Tongue (tissue), 1 donor: ENCODE measurements at regions not wholly inside any gene's neighbourhood (a gene's known extent, or its start where the extent isn't known, plus 50 kb on each side); places are given as distances from the start of the nearest gene placed in this dataset.

Experiments
- DNase-seq: peaks from one replicate; pipeline ENCODE4 v3.0.0-alpha.2; 2015

DNA sequence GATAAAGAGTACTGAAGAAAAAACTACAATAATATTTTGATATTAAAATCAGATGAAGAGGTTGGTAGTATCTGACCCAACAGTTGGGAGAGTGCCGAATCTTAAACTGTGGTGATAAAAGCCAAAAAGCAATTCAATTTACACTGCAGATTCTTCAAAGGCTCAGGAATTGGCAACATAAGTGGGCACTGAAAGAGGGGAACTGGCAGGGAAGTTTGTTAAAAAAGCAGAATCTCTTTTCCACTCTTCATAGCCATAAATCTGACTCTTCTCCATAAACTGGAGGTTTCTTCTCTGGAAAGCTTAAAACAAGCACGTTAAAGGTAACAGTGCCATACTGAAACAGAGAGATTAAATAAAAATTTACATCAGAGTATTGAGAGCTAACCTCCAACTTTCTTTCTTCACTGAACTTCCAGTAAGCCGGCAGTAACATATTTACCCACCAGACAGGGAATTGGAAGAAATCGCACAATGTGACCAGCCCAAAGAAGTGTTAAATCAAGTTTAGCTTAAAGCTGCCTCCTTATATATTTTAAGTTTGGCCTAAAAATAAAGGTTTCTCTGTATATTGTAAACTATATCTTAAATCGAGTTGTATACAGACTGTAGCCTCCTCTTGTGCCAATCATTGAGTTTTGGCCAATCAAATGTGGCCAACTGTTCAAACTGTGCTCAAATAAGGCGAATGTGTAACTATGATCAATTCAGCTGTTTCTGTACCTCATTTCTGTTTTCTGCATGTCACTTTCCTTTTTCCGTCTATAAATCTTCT, 358.3 kb downstream of the NXPE2 start:
- DNase-seq = no peak

DNA sequence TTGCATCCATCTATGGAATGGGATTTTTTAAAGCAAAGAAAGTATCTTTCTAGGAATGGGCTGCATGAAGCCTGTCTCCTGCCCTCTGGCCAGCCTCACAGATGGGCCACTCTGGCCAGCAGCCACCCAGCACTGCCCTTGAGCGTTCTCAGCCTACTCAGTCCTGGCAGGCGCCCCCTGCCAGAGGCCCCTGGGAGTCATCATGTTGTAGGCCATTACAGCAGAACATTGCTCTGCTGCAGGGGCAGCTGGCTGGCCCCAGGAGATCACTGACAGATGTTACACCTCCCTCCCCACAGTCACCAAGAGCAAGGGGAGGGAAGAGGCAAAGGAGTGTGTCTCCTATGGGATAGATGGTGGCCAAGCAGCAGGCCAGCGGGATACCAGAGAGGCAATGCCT, 363.7 kb downstream of the NXPE2 start:
- no peak for DNase-seq

DNA sequence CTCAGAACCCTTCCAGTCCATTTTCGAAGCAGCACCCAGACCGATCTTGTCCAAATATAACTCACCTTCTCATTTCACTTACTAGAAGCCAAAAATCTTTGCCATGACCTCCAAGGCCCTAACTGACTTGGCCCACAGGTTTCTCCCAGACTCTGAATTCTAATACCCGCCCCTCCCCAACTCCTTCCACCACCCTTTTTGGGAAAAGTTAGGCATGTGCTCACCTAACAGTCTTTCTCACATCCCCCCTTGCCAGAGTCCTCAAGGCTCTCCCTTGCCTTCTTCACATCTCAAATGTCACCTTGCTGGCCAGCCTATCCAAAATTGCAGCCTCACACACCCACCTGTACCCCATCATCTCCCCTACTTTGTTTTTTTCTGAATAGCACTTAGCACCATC, 369.3 kb downstream of the NXPE2 start:
- no peak for DNase-seq

DNA sequence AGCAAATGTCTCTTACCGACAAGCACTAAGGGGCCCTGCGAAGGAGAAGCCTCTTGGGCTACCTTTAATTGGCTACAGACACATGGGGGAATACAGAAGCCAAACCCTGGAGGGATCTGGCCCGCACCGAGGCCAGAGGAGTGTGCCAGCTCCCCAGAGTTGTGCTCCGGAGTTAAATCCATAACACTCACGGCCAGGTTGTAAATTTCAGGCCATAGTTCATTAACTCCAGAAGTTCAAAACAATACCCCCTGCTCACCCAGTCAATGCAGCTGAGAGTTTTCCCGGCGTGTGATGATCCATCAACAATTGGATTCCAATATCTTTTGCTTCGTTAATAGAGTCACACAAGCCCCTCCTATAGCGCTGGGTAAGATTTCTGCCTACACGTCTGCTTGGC, 371.5 kb downstream of the NXPE2 start:
- DNase-seq = no peak

DNA sequence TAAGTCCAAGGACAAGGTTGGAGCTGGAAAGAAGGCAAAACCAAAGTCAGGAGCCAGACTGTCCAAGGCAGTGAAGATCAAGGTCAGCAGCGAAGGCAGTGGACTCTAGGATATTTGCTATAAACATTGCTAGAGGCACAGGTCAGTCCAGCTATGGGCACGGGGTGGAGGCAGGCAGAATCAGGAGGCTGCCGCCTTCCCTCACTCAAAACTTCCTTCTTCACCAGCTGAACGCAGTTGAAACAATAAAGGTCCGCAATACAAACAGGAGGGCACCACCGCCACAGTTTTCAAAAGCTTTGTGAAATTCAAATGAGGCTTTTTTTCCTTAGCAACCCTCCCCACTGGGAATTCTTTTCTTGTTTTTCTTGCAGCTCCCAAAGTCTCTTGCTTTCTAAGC, 372.4 kb downstream of the NXPE2 start:
- no peak for DNase-seq

DNA sequence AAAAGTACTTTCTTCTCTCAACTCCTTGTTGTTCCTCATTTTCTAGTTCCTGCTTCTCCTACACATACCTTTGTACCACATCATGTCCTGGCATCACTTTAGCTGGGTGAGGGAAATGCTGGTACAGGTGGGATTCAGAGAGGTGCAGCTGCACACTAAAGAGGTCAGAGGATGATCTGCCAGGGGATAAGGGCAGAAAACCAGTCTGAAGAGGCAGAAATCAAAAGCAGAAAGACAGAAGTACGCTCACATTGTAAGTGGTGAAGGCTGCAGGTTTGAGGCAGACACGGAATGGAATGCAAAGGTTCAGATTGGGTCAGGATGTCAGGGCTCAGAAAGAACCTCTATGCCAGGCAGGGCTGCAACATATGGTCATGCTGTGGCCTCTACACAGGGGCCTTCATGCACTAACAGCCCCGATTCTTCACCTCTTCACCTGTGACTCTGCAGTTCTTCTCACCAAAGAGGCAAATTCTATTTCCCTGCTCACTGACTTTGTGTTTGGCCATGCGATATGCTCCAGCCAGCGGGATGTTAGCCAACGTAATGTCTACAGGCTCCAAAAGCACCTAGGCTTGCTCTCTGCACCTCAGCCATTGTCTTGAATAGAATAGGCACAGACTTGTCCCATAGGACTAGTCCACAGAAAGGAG, 373.7 kb downstream of the NXPE2 start:
- no peak for DNase-seq

DNA sequence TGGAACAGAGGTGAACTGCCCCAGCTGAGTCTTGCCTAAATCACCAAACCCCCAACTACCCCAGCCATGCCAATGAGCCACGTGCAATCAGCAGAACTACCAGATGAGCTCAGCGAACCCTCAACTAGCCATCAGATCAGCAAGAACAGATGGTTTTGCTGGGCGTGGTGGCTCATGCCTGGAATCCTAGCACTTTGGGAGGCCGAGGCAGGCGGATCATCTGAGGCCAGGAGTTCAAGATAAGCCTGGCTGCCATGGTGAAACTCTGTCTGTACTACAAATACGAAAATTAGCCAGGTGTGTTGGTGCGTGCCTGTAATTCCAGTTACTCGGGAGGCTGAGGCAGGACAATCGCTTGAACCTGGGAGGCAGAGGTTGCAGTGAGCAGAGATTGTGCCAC, 374.3 kb downstream of the NXPE2 start:
- DNase-seq = no peak

DNA sequence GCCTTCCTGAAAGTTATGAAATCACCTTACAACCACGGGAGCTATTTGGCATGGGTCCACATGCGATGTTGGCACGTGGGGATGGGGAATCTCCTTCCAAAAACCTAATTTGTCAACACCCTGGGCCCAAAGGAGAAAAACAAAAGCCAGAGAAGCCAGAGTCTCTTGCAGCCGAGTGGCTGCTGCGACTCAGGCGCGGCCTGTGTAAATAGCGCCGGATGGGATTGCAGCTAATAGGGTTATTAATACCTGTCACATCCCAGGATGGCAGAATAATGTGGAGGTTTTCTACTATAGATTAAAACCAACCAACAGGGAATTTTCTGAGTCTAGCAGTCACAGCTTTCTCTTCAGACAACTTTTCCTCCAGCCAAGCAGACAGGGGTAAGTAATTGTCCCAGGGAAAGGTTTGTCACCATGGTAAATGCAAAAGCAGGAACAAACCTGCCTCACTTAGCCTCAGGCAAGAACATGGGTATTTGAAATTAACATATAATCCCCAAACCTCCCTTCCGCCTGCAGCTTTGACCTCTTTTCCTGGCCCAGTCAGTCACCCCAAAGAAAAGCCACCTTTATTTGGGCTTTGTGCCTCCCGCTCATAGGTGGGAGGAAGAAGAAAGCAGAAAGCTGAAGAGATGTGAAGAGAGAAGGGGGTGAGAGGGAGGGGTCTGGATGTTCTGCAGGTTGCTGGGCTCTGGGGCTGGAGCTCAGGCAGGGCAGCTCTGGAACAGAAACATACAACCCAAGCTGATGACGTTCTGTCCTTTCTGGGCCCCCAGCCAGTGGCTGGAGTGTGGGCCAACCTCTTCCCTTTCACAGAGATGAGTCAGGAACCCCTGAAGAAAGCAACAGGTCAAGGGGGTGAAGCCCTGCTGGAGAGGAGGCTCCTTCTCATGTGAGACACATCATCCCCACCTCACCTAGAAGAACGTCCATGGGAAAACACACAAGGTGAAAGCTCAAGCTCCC, 376.5 kb downstream of the NXPE2 start:
- DNase-seq = no peak

DNA sequence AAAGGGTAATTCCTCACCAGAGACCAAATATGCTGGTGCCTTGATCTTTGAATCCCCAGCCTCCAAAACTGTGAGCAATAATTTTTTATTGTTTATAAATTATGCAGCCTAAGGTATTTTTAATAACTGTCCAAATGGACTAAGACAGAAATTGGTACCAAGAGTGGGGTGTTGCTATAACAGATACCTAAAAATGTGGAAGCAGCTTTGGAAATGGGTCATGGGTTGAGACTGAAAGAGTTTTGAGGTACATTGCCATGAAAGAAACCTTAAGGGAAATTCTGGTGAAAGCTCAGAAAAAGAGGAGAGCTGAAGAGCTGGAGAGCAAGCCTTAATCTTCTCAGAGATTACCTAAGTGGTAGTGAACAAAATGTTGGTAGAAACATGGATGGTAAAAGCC, 378.2 kb downstream of the NXPE2 start:
- DNase-seq = no peak

DNA sequence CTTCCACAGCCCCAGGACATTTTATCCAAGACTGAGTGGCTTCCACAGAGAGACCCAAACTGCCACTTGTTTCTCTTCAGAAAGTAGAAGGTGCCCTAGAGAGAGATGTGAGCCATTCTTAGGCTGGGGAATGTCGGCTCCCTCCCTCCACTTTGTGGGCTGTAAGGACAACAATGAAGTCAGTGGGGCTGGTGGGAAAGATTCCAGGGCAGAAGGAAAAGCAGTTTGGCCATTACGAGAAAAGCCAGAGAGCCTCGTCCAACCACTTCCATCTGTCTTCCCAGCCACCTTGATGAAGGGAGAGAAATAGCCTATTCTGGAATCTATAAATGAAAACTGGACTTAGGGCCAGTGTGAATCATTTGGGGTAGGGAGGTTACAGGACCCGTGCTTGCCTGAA, 382.5 kb downstream of the NXPE2 start:
- no peak for DNase-seq

DNA sequence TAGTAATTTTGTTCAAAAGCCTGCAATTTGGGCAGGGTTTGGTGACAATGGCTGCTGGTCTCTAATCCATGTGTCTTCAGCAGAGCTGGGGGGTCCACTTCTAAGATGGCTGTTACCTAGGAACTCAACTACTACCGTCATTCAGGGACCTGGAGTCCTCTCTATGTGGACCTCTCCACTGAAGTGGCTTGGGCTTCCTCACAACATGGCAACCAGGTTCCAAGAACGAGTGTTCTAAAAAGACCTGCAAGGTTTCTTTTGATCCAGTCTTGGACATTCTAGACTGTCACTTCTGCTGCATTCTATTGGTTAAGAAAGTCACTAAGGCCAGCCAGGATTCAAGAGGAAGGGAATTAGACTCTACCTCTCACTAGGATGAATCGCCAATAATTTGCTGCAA, 387.0 kb downstream of the NXPE2 start:
- no peak for DNase-seq

DNA sequence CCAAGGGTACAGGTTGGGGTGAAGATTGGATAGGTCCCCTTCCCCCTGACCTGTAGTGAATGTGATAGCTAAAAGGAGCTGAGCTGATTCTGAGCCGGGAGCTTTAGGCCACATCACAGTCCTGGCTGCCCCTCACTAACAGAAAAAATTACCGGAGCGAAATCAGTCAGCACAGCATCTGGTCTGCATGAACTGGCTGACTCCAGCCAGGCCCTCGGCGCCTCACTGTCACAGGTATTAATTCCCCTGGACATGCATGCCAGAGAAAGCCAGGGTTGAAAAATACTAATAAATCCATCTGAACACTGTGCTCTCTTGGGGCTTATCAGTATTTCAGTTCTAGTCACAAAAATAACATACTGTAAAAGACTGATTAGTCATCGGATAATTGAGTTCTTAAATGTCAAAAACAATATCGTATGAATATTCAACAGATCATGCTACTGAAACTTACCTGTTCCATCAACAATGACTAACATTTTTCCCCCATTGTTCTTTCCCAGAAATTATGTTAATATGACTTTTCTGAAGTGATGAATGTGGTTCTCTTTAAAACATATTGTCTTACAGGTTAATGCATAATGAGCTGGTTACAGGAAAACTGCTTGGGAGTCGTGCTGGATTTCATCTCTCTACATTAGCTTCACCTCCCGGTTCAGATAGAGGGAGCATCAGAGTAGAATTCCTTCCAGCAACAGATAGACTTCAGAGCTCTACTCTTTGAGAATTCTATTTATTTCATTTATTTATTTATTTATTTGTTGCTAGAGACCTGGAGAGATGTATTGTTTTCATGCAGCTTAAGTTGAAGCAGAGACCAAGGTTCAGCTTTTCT, 387.7 kb downstream of the NXPE2 start:
- no peak for DNase-seq

DNA sequence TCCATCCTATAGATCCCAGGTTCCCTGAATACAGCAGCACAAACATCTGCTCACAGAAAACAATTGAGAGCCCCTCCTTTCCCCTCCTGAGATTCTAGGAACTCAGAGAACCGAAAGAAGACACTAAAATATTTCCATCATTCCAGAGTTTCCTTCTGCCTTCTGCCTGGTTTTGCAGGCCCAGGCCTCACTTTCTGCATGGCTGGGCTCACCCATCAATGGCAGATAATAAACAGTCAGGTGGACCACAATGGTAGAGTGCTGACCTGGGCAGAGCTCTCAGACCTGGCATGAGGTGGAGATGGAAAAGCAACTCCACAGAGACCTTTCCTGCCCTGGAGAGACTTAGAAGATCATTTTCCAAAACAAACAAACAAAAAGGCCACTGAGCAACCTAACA, 389.1 kb downstream of the NXPE2 start:
- no peak for DNase-seq

DNA sequence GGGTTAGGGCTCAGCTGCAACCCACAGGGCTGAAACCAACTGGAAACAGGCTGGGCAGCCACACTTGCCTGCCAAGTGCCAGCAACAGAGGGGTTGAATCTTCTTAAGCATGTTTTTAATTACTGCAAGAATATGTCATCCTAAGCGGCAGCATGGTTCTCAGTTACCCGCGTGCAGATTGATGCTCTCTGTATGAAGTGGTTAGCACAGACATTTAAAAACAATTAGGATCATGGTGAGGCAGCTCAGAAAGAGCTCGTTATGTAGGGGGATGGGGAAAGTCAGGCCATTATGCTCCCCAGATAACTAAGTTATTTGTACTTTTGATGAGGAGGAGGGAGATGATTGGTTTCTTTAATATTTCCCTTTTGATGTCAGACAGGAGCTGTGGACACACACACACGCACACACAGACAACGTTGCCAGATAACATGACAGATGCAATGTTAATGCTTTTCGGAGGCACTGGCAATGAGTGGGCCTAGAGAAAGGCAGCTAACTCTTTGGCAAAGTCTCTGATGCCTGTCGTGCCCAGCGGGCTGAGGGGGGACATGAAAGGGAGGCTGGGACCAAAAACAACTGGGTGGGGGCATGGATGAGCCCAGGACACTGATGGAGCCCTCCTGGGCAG, 389.7 kb downstream of the NXPE2 start:
- DNase-seq = peak; percentile 13

DNA sequence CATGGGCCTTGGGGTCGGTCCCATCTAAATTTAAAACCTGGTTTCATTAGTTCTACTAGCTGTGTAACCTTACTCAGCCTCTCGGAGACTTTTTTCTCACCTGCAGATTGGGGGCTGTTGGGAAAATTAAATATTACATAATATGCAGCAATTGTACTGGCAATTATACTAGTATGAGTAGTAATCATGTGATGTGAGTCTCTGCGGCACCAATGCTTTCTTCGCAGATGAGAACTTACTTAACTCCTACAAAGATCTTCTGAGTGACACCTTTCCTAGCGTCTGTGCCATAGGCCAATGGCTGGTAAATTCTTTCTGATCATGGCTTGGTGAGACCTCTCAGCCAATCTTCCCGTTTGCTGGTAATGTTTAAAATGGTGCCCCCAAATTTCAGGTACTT, 391.3 kb downstream of the NXPE2 start:
- DNase-seq = no peak

DNA sequence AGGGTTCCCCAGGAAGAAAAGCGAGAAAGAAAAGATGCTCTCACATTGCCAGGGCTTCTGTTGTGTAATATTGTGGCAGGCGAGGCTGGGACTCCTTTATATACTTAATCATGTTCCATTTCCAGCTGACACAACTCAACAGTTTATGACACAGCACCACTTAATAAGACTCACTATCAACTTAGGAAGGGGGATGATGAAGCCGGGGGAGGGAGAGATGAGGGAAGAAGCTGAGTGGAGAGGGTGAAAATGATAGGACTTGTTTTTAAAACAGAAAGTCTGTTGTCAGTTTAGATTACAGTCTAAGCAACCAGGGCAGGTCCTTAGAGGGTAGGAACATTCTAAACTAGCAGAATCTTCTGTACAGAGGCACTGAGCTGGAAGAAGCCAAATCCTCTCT, 397.0 kb downstream of the NXPE2 start:
- no peak for DNase-seq

DNA sequence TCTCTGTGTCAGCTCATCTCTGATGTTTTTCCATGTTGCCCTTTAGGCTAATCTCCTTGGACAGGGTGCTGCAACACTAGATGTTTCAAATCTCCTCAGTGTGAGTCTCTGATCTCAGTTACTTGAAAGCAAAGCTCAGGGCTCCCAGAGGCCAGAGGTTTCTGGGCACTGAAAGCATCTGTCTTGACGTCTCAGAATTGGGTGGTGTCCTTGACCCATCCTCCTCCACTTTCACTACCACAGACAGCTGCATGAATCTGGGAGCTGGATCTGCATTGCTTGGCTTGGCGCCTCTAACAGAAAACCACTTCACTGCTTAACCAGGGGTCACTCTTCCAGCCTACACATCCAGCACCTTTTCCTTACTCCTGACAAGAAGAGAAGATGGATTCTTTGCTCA, 399.4 kb downstream of the NXPE2 start:
- DNase-seq = peak; percentile 66

DNA sequence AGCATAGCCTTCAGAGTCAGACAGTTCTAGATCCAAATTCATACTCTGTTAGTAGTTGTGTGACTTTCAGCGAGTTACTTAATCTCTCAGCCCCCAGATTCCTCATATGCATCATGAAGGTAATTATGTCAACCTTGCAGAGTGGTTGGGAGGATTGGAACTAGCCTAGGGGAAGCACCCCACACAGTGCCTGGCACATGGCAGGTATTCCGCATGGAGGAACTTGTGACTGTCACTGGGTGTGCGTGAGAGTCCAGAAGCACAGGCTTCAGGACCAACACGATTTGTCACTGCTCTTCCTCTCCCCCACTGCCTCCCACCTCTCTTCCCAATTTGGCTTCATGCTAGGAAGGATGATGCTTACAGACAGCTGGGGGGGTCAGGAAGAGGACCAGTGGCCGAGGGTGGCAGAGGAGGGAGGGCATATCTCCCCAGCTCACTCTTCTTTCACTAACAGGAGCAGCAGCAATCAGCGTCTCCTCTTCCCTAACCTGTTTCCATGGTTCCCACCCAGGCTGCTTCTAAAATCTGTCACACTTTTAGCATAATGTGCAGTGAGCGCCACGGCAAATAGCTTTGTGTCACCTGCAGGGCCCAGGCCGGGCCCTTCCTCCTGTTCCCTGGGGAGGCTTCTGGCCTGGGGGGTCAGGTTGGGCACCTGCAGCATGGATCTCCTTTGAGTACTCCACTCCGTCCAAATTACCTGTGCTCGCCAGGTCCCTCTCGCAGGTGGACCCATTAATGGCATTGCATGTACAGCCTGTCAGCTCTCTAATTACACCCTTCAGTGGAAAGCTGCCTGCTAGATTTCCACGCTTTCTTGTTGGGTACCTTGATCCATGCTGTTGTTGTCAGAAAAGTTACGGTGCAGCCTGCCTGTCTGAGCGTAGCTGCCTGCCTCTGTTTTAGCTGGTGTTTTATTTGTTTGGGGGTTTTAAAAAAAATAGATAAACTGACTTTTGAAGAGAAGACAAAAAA, 400.4 kb downstream of the NXPE2 start:
- no peak for DNase-seq

DNA sequence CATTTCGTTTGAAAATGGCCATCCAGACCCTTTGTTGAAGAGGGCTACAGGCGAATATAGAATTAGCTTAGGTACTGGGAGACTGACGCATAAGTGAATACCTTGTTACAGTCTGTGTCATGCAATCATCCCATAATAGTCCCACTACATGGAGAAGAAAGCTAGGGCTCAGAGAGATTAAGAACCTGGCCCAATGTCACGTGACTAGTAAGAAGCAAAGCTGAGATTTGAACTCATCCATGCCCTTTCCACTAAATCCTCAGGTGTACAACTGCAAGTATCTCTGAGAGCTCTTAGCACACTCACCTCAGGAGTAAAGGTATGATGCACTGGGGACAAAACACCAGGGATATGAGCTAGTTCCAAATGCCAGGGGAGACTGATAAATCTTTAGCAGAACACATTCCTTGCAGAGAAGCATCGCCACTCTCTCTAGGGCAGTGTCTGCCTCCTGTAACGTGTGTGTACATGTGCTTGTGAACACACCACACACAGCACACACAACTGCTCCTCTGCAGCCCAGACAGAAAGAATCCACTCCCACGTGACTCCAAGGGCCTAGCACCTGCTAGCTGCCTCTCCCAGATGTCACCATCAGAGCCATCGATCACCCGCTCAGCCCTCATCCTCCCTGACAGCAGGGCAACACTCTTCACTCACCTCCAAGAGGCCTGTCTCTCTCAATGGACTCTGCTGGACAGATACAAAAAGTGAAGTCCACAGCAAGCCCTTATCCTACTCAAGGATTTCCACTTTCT, 402.8 kb downstream of the NXPE2 start:
- no peak for DNase-seq

DNA sequence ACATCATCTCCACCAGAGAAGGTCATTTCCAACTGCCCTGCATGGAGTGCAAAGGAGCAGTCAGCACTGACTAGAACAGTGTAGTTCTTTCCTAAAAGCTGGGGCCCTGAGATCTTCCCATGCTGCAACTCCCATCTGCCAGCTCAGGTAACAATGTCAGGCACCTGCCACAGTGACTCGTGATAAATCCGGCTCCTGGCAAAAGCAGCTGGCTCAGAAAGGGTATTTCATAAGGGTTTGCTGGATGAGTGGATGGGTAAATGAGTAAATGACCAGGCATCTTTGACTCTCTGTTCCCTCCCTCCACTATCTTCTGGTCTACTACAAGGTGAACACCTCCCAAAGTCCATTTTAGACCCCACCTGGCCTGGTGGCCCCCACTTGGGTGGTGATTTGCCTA, 403.6 kb downstream of the NXPE2 start:
- no peak for DNase-seq
